ENCODE measurements at regions not wholly inside any gene's neighbourhood (a gene's known extent, or its start where the extent isn't known, plus 50 kb on each side); places are given as distances from the start of the nearest gene placed in this dataset.

- DNase-seq (ENCODE audit: low read depth): no peak
- TF ChIP-seq CTCF (conservative IDR thresholded peaks at IDR 0.05; ENCODE audit: low read depth, low read length): no peak
- H3K4me3 ChIP-seq (ENCODE audit: low read depth, low read length): no peak overlapping the region
These were observed 651.0 kb upstream of the RORB start for GRCh38 chr9:73845954-73846690.

GRCh38 chr9:73847536-73847935 is 649.6 kb upstream of the RORB start:
- DNase-seq (ENCODE audit: low read depth): no peak
- no peak for TF ChIP-seq CTCF (conservative IDR thresholded peaks at IDR 0.05; ENCODE audit: low read depth, low read length)
- no peak overlapping the region for H3K4me3 ChIP-seq (ENCODE audit: low read depth, low read length)

- no peak overlapping the region for H3K4me3 ChIP-seq (ENCODE audit: low read depth, low read length)
- no peak for DNase-seq (ENCODE audit: low read depth)
- TF ChIP-seq CTCF (conservative IDR thresholded peaks at IDR 0.05; ENCODE audit: low read depth, low read length): no peak
These were observed 643.6 kb upstream of the RORB start for GRCh38 chr9:73853549-73853948.

- TF ChIP-seq CTCF (conservative IDR thresholded peaks at IDR 0.05; ENCODE audit: low read depth, low read length): no peak
- no peak overlapping the region for H3K4me3 ChIP-seq (ENCODE audit: low read depth, low read length)
- DNase-seq (ENCODE audit: low read depth): no peak
These were observed 641.9 kb upstream of the RORB start for GRCh38 chr9:73855206-73855605.

GRCh38 chr9:73863924-73864323 is 633.2 kb upstream of the RORB start:
- H3K4me3 ChIP-seq (ENCODE audit: low read depth, low read length): no peak overlapping the region
- no peak for TF ChIP-seq CTCF (conservative IDR thresholded peaks at IDR 0.05; ENCODE audit: low read depth, low read length)
- DNase-seq (ENCODE audit: low read depth): no peak

GRCh38 chr9:73866451-73866850 is 630.7 kb upstream of the RORB start:
- DNase-seq (ENCODE audit: low read depth): no peak
- no peak overlapping the region for H3K4me3 ChIP-seq (ENCODE audit: low read depth, low read length)
- no peak for TF ChIP-seq CTCF (conservative IDR thresholded peaks at IDR 0.05; ENCODE audit: low read depth, low read length)

- peak; percentile 91 for DNase-seq (ENCODE audit: low read depth)
- no peak for TF ChIP-seq CTCF (conservative IDR thresholded peaks at IDR 0.05; ENCODE audit: low read depth, low read length)
- H3K4me3 ChIP-seq (ENCODE audit: low read depth, low read length): no peak overlapping the region
These were observed 627.9 kb upstream of the RORB start for GRCh38 chr9:73869264-73869663.
